GOT3 (cell line): ENCODE measurements at regions not wholly inside any gene's neighbourhood (a gene's known extent, or its start where the extent isn't known, plus 50 kb on each side); places are given as distances from the start of the nearest gene placed in this dataset.
"Not testable (repeated sequence)": the region's sequence is repeated elsewhere in the genome, so short reads cannot be mapped to it uniquely, and the experiment has no call there.

Experiments
- DNase-seq: peaks from one replicate; lab custom pipeline; 2025; ENCODE audit warnings: mixed read lengths; lab: John Stamatoyannopoulos, UW

- no peak for DNase-seq
Measured at GRCh38 chr3:59256230-59256629, 206.4 kb upstream of the CFAP20DC start.

- DNase-seq, result no peak
Measured at GRCh38 chr3:59254976-59255375, 205.2 kb upstream of the CFAP20DC start.

GRCh38 chr3:59254433-59254832, 204.6 kb upstream of the CFAP20DC start:
- DNase-seq, result no peak

- DNase-seq, result no peak
Measured at GRCh38 chr3:59253523-59253922, 203.7 kb upstream of the CFAP20DC start.

- no peak for DNase-seq
Measured at GRCh38 chr3:59251869-59252268, 202.0 kb upstream of the CFAP20DC start.

- DNase-seq, result no peak
Measured at GRCh38 chr3:59250600-59250999, 200.8 kb upstream of the CFAP20DC start.

- DNase-seq, result no peak
Measured at GRCh38 chr3:59249698-59250361, 200.0 kb upstream of the CFAP20DC start.

- no peak for DNase-seq
Measured at GRCh38 chr3:59249004-59249403, 199.2 kb upstream of the CFAP20DC start.

- no peak for DNase-seq
Measured at GRCh38 chr3:59247402-59247841, 197.6 kb upstream of the CFAP20DC start.

- no peak for DNase-seq
Measured at GRCh38 chr3:59246719-59247401, 197.0 kb upstream of the CFAP20DC start.

- no peak for DNase-seq
Measured at GRCh38 chr3:59245859-59246501, 196.2 kb upstream of the CFAP20DC start.

GRCh38 chr3:59245300-59245858, 195.6 kb upstream of the CFAP20DC start:
- DNase-seq, result no peak

- no peak for DNase-seq
Measured at GRCh38 chr3:59244343-59244742, 194.5 kb upstream of the CFAP20DC start.

- DNase-seq, result no peak
Measured at GRCh38 chr3:59243476-59243875, 193.7 kb upstream of the CFAP20DC start.

- DNase-seq, result no peak
Measured at GRCh38 chr3:59240666-59241255, 190.9 kb upstream of the CFAP20DC start.

- no peak for DNase-seq
Measured at GRCh38 chr3:59237121-59237520, 187.3 kb upstream of the CFAP20DC start.

- no peak for DNase-seq
Measured at GRCh38 chr3:59235634-59236012, 185.8 kb upstream of the CFAP20DC start.

GRCh38 chr3:59234884-59235633, 185.2 kb upstream of the CFAP20DC start:
- DNase-seq, result no peak

GRCh38 chr3:59230379-59230778, 180.6 kb upstream of the CFAP20DC start:
- not testable (repeated sequence) for DNase-seq

- no peak for DNase-seq
Measured at GRCh38 chr3:59213860-59214259, 164.0 kb upstream of the CFAP20DC start.

- no peak for DNase-seq
Measured at GRCh38 chr3:59212128-59212779, 162.4 kb upstream of the CFAP20DC start.
